ENCODE measurements at regions not wholly inside any gene's neighbourhood (a gene's known extent, or its start where the extent isn't known, plus 50 kb on each side); places are given as distances from the start of the nearest gene placed in this dataset.

DNA sequence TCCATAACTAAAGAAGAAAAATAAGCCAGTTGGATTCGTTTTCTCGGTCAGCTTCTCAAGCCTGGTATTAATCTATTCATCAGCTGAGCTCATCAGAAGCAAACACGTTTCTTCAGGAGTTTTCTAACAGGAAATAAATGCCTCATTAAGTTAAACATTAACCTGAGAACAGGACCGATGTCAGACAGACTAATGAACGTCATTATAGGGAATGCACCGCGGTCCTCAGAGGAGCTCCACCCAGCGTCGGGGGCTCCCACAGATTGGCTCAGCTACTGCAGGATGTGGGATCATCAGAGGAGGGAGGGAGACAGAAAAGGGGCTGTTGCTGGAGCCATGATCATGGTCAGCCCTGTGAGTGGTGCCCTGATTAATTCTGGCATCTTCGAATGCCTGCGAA lies 615.4 kb downstream of the PTPRU start:
- no peak for DNase-seq (ENCODE audit: low read depth)
- no peak for TF ChIP-seq CTCF (IDR thresholded peaks at IDR 0.05; ENCODE audit: low read depth, low read length, missing control alignments)
- no peak overlapping the region for H3K4me3 ChIP-seq (ENCODE audit: low read depth, low read length)

- DNase-seq (ENCODE audit: low read depth) = no peak
- no peak overlapping the region for H3K4me3 ChIP-seq (ENCODE audit: low read depth, low read length)
- no peak for TF ChIP-seq CTCF (IDR thresholded peaks at IDR 0.05; ENCODE audit: low read depth, low read length, missing control alignments)
Observed at GRCh38 chr1:29849991-29850757, 613.9 kb downstream of the PTPRU start.

- DNase-seq (ENCODE audit: low read depth) = peak; percentile 7
- no peak overlapping the region for H3K4me3 ChIP-seq (ENCODE audit: low read depth, low read length)
- TF ChIP-seq CTCF (IDR thresholded peaks at IDR 0.05; ENCODE audit: low read depth, low read length, missing control alignments) = peak; percentile 52
Observed at GRCh38 chr1:29849038-29849750, 612.9 kb downstream of the PTPRU start.

- TF ChIP-seq CTCF (IDR thresholded peaks at IDR 0.05; ENCODE audit: low read depth, low read length, missing control alignments) = no peak
- no peak overlapping the region for H3K4me3 ChIP-seq (ENCODE audit: low read depth, low read length)
- no peak for DNase-seq (ENCODE audit: low read depth)
Observed at GRCh38 chr1:29845910-29846309, 609.6 kb downstream of the PTPRU start.

DNA sequence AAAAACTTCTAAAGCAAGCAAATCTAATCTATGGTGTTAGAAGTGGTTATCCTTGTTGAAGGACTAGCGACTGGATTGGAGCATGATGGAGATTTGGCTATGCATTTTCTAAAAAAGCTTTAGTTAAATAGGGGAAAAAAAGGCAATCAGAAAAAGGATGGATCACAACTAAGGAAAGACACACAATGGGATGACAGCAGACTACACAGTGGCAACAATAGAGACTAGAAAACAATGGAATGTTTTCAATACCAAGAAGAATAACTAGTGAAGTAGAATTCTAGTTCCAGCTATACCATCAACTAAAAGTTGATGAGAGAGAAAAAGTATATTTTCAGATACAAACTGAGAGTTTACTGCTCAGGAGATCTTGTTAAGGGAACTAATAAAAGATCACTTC lies 605.8 kb downstream of the PTPRU start:
- H3K4me3 ChIP-seq (ENCODE audit: low read depth, low read length) = no peak overlapping the region
- no peak for DNase-seq (ENCODE audit: low read depth)
- TF ChIP-seq CTCF (IDR thresholded peaks at IDR 0.05; ENCODE audit: low read depth, low read length, missing control alignments) = no peak

DNA sequence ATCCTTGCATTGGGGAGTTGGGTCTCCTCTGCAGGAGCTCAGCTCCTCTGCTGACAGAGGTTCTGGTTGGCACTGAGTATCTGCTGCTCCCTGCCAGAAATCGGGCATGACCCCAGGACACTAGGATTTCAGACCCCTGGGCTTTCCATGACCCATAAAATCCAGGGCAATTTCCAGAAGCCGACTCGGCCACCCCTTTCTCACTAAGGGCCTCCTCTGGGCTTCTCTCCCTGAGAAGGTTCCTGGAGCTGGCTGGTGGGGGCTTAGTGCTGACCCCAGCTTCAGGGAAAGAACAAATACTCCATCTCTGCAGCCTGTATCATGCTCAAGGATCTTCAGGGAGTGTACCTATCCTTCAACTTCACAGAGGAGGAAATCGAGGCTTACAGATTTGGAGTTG lies 603.4 kb downstream of the PTPRU start:
- no peak for TF ChIP-seq CTCF (IDR thresholded peaks at IDR 0.05; ENCODE audit: low read depth, low read length, missing control alignments)
- DNase-seq (ENCODE audit: low read depth) = no peak
- no peak overlapping the region for H3K4me3 ChIP-seq (ENCODE audit: low read depth, low read length)
